Motor neuron (in vitro differentiated cells): ENCODE measurements at regions not wholly inside any gene's neighbourhood (a gene's known extent, or its start where the extent isn't known, plus 50 kb on each side); places are given as distances from the start of the nearest gene placed in this dataset.
"Not testable (repeated sequence)": the region's sequence is repeated elsewhere in the genome, so short reads cannot be mapped to it uniquely, and the experiment has no call there.

Source experiments
- ATAC-seq, 8 experiments: fragments of 200-7000 bp; cut with Tn5 transposase; replicated peaks in 6 of 8; 2 replicates each; pipeline ENCODE4 v1.8.0; 2021; ENCODE audit warnings: mild to moderate bottlenecking in 8 of 8, moderate library complexity in 8 of 8
- H3K27ac ChIP-seq, 2 donors: fragments of 250-450 bp; sonication (Bioruptor Pico); 2 replicates each; pipeline ENCODE4 v1.9.0; 2021; ENCODE audit warnings: antibody characterized with exemption in 2 of 2, mild to moderate bottlenecking in 2 of 2, moderate library complexity in 1 of 2
- H3K4me1 ChIP-seq, 2 donors: fragments of 250-450 bp; sonication (Bioruptor Pico); replicated peaks in 1 of 2; 2 replicates each; pipeline ENCODE4 v1.6.1; 2021; ENCODE audit warnings: antibody characterized with exemption in 2 of 2, mild to moderate bottlenecking in 2 of 2, moderate library complexity in 1 of 2
- H3K4me3 ChIP-seq, 5 donors: fragments of 250-450 bp; sonication (Bioruptor Pico); 2 replicates each; pipeline ENCODE4 v1.9.0; 2021; ENCODE audit warnings: antibody characterized with exemption in 5 of 5, mild to moderate bottlenecking in 5 of 5, moderate library complexity in 4 of 5
- WGBS, 10 experiments: fragments of 450-650 bp; shearing (Covaris generic); methylation state at CpG; one replicate each; pipeline ENCODE4 v1.0.0; 2022; 5-methylcytosine and 5-hydroxymethylcytosine counted together
- in situ Hi-C, 9 experiments: fragments of 400-800 bp; cut with MboI; loops; one replicate each; pipeline ENCODE4 v1.15.0; 2021; ENCODE audit warnings: low sequenced_read_pairs in 9 of 9, low pct_unique_long_range_greater_than_20kb in 2 of 9; ENCODE audit not compliant: unreplicated experiment in 9 of 9

DNA sequence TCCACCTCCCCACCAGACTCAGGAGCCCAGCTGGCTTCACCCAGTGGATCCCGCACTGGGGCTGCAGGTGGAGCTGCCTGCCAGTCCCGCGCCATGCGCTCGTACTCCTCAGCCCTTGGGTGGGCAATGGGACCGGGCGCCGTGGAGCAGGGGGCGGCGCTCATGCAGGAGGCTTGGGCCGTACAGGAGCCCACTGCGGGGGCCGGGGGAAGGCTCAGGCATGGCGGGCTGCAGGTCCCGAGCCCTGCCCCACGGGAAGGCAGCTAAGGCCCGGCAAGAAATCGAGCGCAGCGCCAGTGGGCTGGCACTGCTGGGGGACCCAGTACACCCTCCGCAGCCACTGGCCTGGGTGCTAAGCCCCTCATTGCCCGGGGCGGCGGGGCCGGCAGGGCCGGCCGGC, 984.0 kb downstream of the TBL1XR1 start:
- H3K4me3 ChIP-seq, ATAC-seq, H3K27ac ChIP-seq, H3K4me1 ChIP-seq, in situ Hi-C loops: not testable (repeated sequence)
- no CpG with 5 or more reads among the region's 27 CpGs for WGBS, 10 experiments

DNA sequence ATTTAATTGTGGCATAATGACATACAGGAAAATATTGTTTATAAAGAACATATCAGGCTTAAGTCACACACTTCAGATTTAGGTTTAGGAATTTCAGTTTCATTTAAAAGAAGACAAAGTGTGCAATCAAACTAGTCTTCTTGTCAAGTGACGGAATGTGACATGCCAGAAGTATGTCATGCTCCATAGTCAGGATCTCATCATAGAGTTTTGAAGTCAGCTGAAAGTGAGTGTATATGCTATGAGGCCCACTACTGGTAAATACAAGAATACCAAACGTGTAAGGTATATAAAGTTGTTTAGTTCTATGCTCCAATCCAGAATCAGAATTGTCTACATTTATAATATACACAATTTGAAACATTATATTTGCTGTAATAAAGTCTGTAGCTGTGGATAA, 988.4 kb downstream of the TBL1XR1 start:
- ATAC-seq = no peak
- Histone ChIP-seq H3K4me3 (no peak overlapping the region), H3K27ac (no peak overlapping the region), H3K4me1 (no peaks in the 10 kb centered on the region)
- in situ Hi-C loops = no loop called here
- WGBS, 10 experiments = 0 to 100% (median 80%) methylated on average over 1 to 2 of the region's 2 CpGs

DNA sequence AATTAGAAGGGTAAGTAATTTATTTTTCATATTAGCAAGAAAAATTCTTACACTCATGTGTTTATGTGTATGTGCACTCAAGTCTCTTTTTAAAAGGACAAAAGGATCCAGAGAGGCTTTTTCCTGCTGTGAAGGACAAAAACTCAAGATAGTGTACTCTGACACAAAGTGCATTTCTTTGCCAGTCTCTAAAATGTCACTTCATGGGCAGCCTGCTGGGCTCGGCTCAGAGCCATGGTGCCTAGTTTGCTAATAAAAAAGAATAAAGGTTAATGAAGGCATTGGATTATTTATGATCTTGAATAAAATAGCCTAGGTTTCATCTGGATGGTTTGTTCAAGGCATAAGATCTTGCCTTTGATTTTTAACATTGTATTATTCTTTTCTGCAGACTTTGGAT, 989.0 kb downstream of the TBL1XR1 start:
- Histone ChIP-seq H3K4me1 (no peaks in the 10 kb centered on the region), H3K4me3 (no peak overlapping the region), H3K27ac (no peak overlapping the region)
- ATAC-seq = no peak
- in situ Hi-C loops = no loop called here
- WGBS, 10 experiments = 0 to 64% (median 40%) methylated on average over 1 of the region's 1 CpG; no CpG with 5 or more reads in 4 of the 10 experiments

DNA sequence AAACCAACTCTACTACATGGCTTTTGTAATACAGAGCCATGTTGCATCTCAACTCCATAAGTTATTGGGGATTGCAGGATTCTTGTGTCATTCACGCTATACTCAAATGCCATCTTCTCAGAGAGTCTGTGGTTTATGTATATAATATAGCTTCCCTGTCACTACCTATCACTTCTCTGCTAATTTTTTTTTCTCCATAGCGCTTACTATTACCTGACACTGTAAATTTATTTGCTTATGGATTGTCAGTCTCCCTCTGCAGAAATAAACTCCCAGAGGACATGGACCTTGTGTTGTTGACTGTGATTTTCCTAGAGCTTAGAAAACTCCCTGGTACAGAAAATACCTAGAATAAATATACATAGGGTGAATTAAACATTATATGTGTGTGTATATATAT, 990.5 kb downstream of the TBL1XR1 start:
- WGBS, 10 experiments = 39 to 100% (median 76%) methylated on average over 1 to 2 of the region's 2 CpGs; no CpG with 5 or more reads in 3 of the 10 experiments
- Histone ChIP-seq H3K4me3 (no peak overlapping the region), H3K27ac (no peak overlapping the region), H3K4me1 (no peaks in the 10 kb centered on the region)
- peak in 3 of 8 experiments; percentile 32 to 40 (median 32) for ATAC-seq
- in situ Hi-C loops = no loop called here

DNA sequence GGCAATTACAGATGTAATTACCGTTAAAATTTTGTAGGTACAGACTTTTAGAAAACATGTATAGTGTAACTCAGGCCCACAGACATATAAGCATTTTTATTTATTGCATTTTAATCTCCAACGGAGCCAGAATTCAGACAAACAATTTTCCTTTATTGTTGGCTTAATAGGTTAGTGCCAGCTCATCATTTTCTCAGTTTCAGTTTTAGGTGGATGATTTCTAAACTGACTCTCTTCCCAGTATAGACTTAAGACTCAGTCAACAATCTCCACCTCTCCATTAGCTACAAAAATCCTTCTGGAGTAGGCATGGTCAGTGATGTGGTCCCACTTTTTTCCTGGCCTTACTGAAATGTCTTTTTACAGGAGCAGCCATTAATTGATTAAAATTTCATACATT, 994.6 kb downstream of the TBL1XR1 start:
- no peaks in the 10 kb centered on the region for H3K4me1 ChIP-seq
- ATAC-seq = no peak
- 0 to 100% (median 90%) methylated on average over 1 to 2 of the region's 2 CpGs; no CpG with 5 or more reads in 1 of the 10 experiments for WGBS, 10 experiments
- in situ Hi-C loops = no loop called here
- H3K4me3 ChIP-seq = no peak overlapping the region
- no peak overlapping the region for H3K27ac ChIP-seq

DNA sequence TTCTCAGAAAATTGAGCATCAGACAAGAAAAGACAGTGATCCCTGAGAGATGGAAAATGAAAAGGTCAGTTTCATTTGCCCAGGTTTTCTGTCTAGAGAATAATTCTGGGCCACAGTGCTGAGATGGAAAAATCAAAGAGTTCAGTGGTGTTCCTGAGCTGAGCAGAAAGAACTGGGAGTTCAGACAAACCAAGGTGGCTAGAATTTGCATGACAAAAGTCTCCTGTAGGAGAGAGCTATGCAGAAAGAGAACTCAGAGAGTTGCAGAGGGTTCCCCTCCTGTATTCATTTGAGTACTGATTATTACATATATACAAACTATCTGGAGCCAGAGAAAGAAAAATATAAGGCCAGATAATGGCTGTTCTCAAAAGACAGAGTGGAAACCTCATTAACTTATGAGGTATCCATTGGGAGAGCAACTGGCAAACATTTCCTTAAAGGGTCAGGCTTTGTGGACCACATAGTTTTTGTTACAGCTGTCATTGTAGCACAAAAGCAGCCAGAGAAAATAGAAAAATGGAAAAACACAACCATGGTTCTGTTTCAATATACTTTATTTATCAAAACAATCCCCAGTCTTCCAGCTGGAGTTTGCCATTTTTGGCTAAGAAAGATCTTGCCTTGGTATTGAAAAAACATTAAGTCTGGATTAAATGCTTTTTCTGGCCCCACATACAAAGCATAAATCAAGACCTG, 1004.1 kb downstream of the TBL1XR1 start:
- ATAC-seq = no peak
- Histone ChIP-seq H3K27ac (no peak overlapping the region), H3K4me3 (no peak overlapping the region), H3K4me1 (no peaks in the 10 kb centered on the region)
- in situ Hi-C loops = no loop called here

DNA sequence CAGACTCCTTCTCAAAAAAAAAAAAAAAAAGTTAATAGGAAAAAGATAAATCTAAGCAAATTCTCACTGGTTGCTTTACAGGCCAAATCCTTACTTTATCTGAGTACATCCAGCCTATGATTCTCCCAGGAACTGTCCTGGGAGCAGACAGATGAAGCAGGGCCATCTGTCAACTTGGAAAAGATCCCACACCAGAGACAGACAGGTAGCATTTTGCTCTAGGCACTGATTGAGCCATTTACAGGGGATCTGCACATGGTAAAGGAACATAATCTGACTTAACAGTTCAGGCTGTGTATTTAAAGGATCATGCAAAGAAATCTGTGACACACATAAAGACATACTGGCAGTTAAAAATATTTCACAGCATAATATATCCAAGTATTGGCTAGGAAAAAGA, 1006.5 kb downstream of the TBL1XR1 start:
- Histone ChIP-seq H3K4me1 (no peaks in the 10 kb centered on the region), H3K27ac (no peak overlapping the region), H3K4me3 (no peak overlapping the region)
- in situ Hi-C loops = no loop called here
- no peak for ATAC-seq

DNA sequence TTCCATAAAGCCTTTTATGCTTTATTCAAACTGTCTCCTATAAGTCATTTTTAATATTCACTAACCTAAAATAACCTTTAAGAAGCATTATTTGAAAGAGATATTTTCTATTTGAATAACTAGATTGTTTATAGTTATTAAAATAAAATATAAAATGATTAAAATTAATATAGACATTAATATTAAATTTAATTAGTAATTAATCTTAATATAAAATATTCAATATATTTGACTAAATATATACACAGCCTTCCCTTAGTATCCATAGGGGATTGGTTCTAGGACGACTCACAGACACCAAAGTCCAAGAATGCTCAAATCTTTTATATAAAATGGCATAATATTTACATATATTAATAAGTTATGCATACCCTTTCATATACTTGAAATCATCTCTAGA, 1014.1 kb downstream of the TBL1XR1 start:
- Histone ChIP-seq H3K4me3 (no peak overlapping the region), H3K27ac (no peak overlapping the region), H3K4me1 (no peaks in the 10 kb centered on the region)
- in situ Hi-C loops = no loop called here
- WGBS, 10 experiments = 0 to 100% (median 60%) methylated on average over 1 of the region's 1 CpG; no CpG with 5 or more reads in 5 of the 10 experiments
- ATAC-seq = no peak

DNA sequence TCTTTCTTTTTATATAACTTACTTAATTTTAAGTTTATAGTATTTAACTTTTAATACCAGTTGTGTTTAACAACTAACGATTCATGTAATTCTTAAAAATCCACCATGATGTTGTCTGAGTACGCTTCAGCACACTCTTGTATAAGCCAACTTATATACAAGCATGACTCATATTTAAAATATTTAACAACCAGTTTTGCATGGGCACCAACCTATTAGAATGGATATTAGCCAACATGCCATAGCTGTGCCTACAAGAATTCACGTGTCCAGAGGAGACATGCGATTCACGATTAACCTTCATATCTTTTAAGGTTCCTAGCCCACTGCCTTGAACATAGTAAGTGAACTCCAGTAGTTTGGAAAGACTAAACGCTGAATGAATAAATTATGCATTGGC, 1023.2 kb downstream of the TBL1XR1 start:
- no peak for ATAC-seq
- Histone ChIP-seq H3K4me3 (no peak overlapping the region), H3K4me1 (no peaks in the 10 kb centered on the region), H3K27ac (no peak overlapping the region)
- in situ Hi-C loops = no loop called here
- WGBS, 10 experiments = 40 to 100% (median 91%) methylated on average over 1 to 6 of the region's 6 CpGs

DNA sequence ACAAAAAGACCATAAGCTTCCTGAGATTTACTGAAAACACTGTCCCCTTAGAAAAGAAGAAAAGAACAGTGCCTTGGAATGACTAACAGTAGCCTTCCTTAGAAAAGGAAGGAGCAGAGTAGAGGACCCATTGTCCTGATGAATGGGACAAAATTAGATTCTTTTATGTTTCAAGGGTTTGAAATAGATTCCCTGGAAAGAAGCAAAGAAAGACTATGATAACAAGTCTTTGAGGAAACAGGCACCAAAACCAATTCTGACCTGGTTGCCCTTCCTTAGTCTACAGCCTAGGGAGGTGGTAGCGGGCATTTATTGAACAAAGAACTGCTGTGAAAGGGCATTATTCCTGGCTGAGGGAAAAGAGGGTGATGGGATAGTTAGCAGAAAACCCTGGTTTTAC, 1024.8 kb downstream of the TBL1XR1 start:
- no peak for ATAC-seq
- WGBS, 10 experiments = 57 to 100% (median 78%) methylated on average over 1 of the region's 1 CpG; no CpG with 5 or more reads in 4 of the 10 experiments
- Histone ChIP-seq H3K27ac (no peak overlapping the region), H3K4me1 (no peaks in the 10 kb centered on the region), H3K4me3 (no peak overlapping the region)
- in situ Hi-C loops = no loop called here

DNA sequence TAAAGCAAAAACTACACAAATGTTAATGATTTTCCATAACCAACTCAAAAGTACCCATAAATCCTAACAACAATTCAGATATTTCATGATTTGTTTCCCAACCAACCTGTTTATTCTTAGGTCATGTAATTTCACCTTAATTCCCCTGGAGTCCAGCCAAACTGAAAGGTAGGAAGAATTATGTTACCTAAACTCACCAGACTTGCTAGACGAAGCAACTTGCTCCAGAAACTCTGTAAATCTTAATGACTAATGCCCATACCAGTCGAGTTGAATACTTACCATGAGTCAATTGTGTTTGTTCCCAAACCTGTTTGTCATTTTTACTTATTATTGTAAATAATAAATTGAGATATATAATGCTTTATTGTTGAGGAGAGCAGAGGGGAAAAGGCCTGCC, 1030.0 kb downstream of the TBL1XR1 start:
- Histone ChIP-seq H3K4me3 (no peak overlapping the region), H3K4me1 (no peaks in the 10 kb centered on the region), H3K27ac (no peak overlapping the region)
- WGBS, 10 experiments = 0 to 82% (median 43%) methylated on average over 1 to 2 of the region's 2 CpGs; no CpG with 5 or more reads in 2 of the 10 experiments
- in situ Hi-C loops = no loop called here
- ATAC-seq = no peak

DNA sequence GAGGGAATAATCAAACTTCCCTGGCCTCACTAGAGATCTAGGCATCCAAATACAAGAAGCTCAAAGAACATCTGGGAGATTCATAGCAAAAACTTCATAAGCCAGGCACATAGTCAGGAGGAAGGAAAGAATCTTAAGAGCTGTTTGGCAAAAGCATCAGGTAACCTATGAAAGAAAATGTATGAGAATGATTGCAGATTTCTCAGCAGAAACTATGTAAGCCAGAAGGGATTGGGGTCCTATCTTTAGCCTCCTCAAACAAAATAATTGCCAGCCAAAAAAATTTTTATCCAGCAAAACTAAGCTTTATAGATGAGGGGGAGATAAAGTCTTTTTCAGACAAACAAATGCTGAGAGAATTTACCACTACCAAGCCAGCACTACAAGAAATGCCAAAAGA, 1036.3 kb downstream of the TBL1XR1 start:
- no peak for ATAC-seq
- Histone ChIP-seq H3K4me3 (no peak overlapping the region), H3K4me1 (no peaks in the 10 kb centered on the region), H3K27ac (no peak overlapping the region)
- in situ Hi-C loops = no loop called here

DNA sequence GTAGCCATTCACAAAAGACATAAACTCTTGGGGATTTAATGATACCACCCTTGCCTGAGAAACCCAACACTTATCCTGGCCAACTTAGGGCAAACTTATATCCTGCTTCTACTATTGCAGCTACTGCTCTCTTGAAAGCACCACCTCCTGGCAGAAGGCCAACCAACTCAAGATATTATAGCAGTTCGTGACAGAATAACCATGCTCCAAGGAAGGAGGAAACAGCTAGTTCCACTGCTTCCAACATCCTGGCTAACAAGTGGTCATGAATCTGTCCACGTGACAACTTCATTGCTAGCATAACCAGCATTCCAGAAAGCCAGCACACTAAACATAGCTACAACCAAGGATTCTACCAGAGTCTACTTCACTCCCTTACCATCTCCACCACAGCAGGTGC, 1037.5 kb downstream of the TBL1XR1 start:
- 19 to 100% (median 92%) methylated on average over 1 to 2 of the region's 2 CpGs; no CpG with 5 or more reads in 6 of the 10 experiments for WGBS, 10 experiments
- no peak overlapping the region for H3K27ac ChIP-seq
- no peak overlapping the region for H3K4me3 ChIP-seq
- in situ Hi-C loops = no loop called here
- H3K4me1 ChIP-seq = no peaks in the 10 kb centered on the region
- ATAC-seq = no peak

DNA sequence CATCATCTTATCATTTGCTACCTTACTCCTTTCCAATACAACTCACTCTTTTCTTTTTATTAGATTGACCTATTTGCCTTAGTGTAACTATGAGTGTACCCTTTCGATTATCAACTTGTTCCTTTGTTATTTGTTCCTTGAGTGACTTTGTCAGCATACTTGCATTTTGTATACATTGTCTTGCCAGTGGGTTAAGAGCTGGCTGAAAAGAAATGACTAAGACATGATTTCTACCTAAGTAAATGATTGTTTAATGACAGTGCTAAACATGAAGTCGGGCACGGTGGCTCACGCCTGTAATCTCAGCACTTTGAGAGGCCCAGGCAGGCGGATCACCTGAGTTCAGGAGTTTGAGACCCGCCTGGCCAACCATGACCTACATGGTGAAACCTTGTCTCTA, 1042.3 kb downstream of the TBL1XR1 start:
- Histone ChIP-seq H3K4me1 (no peaks in the 10 kb centered on the region), H3K27ac (no peak overlapping the region), H3K4me3 (no peak overlapping the region)
- in situ Hi-C loops = no loop called here
- 0 to 100% (median 66%) methylated on average over 1 to 5 of the region's 6 CpGs; no CpG with 5 or more reads in 3 of the 10 experiments for WGBS, 10 experiments
- no peak for ATAC-seq
